GM10248 (cell line): ENCODE measurements at regions not wholly inside any gene's neighbourhood (a gene's known extent, or its start where the extent isn't known, plus 50 kb on each side); places are given as distances from the start of the nearest gene placed in this dataset.

ENCODE experiments used
- CTCF ChIA-PET: fragments of 300-600 bp; sonication (Branson Sonifier 250); formaldehyde crosslinking; extraction: SDS; loops from one replicate; lab custom pipeline; 2021; ENCODE audit warnings: antibody characterized with exemption; lab: Yijun Ruan, JAX
- POLR2A ChIA-PET: fragments of 350-650 bp; sonication (Branson Sonifier 250); formaldehyde crosslinking; extraction: SDS; loops from one replicate; lab custom pipeline; 2020; ENCODE audit warnings: antibody characterized with exemption; lab: Yijun Ruan, JAX
- DNase-seq: peaks from one replicate; pipeline ENCODE4 v3.0.0; 2012; ENCODE audit errors: extremely low spot score
- TF ChIP-seq, protein P1 (sequence below): IDR thresholded peaks from 2 replicates; pipeline ENCODE4 v1.5.1; 2012; ENCODE audit warnings: mild to moderate bottlenecking, low read depth; ENCODE audit errors: extremely low read depth, missing control alignments, control extremely low read depth

DNA sequence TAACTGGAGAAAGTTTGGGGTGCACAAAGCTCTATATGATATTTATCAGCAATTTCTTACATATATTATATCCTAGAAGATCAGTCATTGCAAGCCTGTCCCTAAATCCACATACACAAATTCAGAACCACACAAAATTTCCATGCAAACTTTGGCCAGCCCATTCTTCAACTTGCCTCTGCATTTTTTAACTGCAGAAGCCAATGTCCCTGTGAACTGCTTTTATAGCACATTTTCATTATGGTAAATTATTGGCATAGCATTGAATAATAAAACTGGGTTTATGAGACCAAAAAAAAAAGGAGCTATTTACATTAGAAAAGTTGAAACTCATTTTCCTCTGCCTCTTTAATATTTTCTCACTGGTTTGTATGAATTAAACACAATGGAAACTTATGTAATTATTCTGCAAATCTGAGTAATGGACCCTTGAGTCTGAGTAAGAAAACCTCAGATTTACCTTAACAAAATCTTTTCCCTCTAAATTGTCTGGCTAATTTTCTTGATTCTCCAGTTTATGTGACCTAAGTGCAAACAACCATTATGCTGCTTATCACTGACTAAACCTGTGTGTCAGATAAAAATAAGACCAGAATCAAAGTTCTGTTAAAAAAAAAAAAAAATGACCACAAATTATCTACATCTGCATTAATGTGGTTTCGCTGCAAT lies 398.9 kb downstream of the EFNA5 start:
- ChIA-PET POLR2A (no interaction called here), CTCF (interaction anchor here (0.9 kb wide), 1 partner anchor 18 kb away, joined by 3 read pairs; no protein-coding TSS in a partner anchor)
- no peak for DNase-seq
- TF ChIP-seq, protein P1, sequence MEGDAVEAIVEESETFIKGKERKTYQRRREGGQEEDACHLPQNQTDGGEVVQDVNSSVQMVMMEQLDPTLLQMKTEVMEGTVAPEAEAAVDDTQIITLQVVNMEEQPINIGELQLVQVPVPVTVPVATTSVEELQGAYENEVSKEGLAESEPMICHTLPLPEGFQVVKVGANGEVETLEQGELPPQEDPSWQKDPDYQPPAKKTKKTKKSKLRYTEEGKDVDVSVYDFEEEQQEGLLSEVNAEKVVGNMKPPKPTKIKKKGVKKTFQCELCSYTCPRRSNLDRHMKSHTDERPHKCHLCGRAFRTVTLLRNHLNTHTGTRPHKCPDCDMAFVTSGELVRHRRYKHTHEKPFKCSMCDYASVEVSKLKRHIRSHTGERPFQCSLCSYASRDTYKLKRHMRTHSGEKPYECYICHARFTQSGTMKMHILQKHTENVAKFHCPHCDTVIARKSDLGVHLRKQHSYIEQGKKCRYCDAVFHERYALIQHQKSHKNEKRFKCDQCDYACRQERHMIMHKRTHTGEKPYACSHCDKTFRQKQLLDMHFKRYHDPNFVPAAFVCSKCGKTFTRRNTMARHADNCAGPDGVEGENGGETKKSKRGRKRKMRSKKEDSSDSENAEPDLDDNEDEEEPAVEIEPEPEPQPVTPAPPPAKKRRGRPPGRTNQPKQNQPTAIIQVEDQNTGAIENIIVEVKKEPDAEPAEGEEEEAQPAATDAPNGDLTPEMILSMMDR: no peak

DNA sequence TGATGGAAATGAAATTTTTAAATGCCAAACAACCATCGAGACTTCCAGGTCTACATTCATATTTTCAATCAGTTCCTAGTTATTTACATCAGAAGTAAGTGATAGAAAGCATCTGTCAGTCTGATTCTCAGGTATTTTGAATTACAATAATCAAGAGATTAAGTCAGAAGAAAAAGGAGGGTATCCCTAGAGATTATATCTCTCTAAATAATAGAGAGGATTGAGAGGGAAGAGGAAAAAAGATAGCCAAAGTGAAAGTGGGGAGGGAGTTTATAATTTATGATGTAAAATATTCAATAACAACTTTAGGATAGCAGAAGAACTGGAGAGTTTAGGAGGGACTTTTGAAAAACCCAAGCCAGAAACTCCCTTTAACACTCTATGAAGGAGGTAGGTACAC lies 400.2 kb downstream of the EFNA5 start:
- DNase-seq: no peak
- ChIA-PET CTCF (no interaction called here), POLR2A (no interaction called here)
- TF ChIP-seq, protein P1: no peak

DNA sequence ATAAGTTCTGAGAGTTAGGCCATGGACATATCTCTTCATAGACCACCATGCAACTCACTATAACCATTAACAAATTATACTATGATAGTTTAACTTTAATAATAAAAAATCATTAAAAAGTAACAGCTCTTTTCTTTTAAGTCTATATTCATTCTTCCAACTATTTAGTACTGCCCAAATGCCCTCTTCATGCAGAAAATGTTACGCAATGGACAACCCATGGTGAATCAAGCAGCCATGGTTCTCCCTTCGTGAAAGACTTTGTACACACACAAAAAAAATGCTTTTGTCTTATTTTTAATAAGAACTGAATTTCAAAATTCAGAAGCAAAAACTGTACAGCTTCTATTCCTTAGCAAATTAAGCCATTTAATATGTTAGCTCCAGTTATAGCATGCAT lies 401.1 kb downstream of the EFNA5 start:
- POLR2A ChIA-PET: no interaction called here

DNA sequence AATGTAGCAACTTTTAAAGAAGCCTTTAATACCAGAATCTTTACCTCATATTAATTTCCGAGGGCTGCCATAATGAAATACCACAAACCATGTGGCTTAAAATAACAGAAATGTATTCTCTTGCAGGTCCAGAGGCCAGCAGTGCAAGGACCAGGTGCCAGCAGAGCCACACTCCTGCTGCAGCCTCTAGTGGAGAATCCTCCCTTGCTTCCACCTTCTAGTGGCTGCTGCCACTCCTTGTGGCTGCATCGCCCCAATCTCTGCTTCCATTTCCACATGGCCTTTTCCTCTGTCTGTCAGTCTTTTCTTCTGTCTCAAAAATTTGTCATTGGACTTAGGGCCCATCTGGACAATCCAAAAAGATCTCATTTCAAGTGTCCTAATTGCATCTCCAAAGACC lies 401.5 kb downstream of the EFNA5 start:
- TF ChIP-seq, protein P1: no peak
- CTCF ChIA-PET: interaction anchor here (1.4 to 1.7 kb wide), 2 partner anchors 20 to 23 kb away, joined by 4 to 5 read pairs; no protein-coding TSS in a partner anchor
- no peak for DNase-seq
- POLR2A ChIA-PET: no interaction called here

More for the DNA sequence above, 401.1 kb downstream of the EFNA5 start:
- CTCF ChIA-PET: interaction anchor here (1.4 kb wide), 1 partner anchor 23 kb away, joined by 4 read pairs; no protein-coding TSS in a partner anchor
- TF ChIP-seq, protein P1: no peak
- DNase-seq: no peak

DNA sequence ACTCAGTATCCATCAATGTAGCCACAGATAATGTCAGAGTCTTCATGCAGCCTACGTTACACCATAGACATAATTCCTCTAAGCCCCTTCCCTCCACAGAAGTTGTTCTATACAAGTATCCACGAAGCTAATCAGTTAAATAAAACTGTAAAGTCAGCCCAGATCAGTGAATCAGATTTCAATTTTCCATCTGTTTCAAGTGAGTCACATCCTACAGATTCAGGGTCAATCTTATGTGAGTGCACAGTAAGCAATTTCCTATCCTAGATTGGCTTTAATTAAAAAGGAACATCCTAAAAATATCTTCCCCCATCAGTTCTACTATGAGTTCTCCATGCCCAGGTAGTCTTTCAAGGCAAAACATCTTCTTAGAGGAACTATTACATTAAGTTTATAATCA lies 402.5 kb downstream of the EFNA5 start:
- TF ChIP-seq, protein P1: no peak
- POLR2A ChIA-PET: no interaction called here
- CTCF ChIA-PET: interaction anchor here (0.9 to 1.7 kb wide), 3 partner anchors 10 to 21 kb away, joined by 3 to 5 read pairs (median 3); no protein-coding TSS in a partner anchor
- DNase-seq: no peak

DNA sequence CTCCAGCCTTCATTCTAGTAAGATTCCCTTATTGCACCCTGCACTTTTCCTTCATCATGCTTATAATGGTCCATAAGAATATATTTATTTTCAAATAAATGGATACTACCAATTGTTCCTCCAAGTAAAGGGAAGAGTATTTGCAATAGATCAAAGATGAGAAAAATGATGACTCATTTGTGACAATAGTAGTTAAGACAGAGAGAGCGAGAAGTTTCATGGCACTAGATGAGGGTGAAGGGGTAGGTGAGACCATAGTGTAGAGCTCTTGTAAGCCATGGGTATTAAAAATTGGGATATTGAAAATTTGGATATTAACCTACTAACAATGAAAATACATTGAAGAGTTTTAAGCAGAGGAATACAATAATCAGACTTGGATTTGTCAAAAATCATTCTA lies 404.6 kb downstream of the EFNA5 start:
- no peak for DNase-seq
- TF ChIP-seq, protein P1: no peak
- ChIA-PET POLR2A (no interaction called here), CTCF (interaction anchor here (1.0 to 2.0 kb wide), 2 partner anchors 15 to 18 kb away, joined by 3 to 6 read pairs; no protein-coding TSS in a partner anchor)
